HEK293T (cell line): ENCODE measurements at regions not wholly inside any gene's neighbourhood (a gene's known extent, or its start where the extent isn't known, plus 50 kb on each side); places are given as distances from the start of the nearest gene placed in this dataset.

Experiments
- CTCF ChIA-PET: fragments of 350-600 bp; formaldehyde crosslinking; extraction: SDS; loops from one replicate; lab custom pipeline; 2021; ENCODE audit warnings: antibody characterized with exemption, inconsistent platforms; lab: Yijun Ruan, JAX
- POLR2A ChIA-PET: fragments of 350-600 bp; formaldehyde crosslinking; extraction: SDS; loops from one replicate; lab custom pipeline; 2020; ENCODE audit warnings: antibody characterized with exemption, inconsistent platforms; lab: Yijun Ruan, JAX
- DNase-seq: peaks from one replicate; pipeline ENCODE4 v3.0.0; 2012; ENCODE audit warnings: mixed read lengths; ENCODE audit errors: extremely low spot score
- ARNT ChIP-seq: fragments of 450-650 bp; IDR thresholded peaks from 2 replicates; pipeline ENCODE4 v1.6.1; 2017; ENCODE audit warnings: mild to moderate bottlenecking
- ELF4 ChIP-seq: fragments of 450-650 bp; IDR thresholded peaks from 2 replicates; pipeline ENCODE4 v1.6.1; 2017; ENCODE audit warnings: antibody characterized with exemption
- FOXA1 ChIP-seq: fragments of 450-650 bp; IDR thresholded peaks from 2 replicates; pipeline ENCODE4 v1.6.1; 2016; ENCODE audit warnings: mild to moderate bottlenecking
- FOXK2 ChIP-seq: fragments of 450-650 bp; IDR thresholded peaks from 2 replicates; pipeline ENCODE4 v1.6.1; 2016; ENCODE audit warnings: mild to moderate bottlenecking
- FOXM1 ChIP-seq: fragments of 450-650 bp; IDR thresholded peaks from 2 replicates; pipeline ENCODE4 v1.6.1; 2017; ENCODE audit warnings: mild to moderate bottlenecking, borderline replicate concordance
- HDGF ChIP-seq: fragments of 450-650 bp; IDR thresholded peaks from 2 replicates; pipeline ENCODE4 v1.6.1; 2017; ENCODE audit warnings: antibody characterized with exemption, borderline replicate concordance
- L3MBTL2 ChIP-seq: fragments of 450-650 bp; conservative IDR thresholded peaks from 2 replicates; pipeline ENCODE4 v1.6.1; 2016; ENCODE audit warnings: mild to moderate bottlenecking
- LEF1 ChIP-seq: fragments of 450-650 bp; IDR thresholded peaks from 2 replicates; pipeline ENCODE4 v1.6.1; 2017; ENCODE audit warnings: mild to moderate bottlenecking, borderline replicate concordance
- PKNOX1 ChIP-seq: fragments of 450-650 bp; IDR thresholded peaks from 2 replicates; pipeline ENCODE4 v1.6.1; 2016
- SP1 ChIP-seq: fragments of 450-650 bp; IDR thresholded peaks from 2 replicates; pipeline ENCODE4 v1.6.1; 2017

DNA sequence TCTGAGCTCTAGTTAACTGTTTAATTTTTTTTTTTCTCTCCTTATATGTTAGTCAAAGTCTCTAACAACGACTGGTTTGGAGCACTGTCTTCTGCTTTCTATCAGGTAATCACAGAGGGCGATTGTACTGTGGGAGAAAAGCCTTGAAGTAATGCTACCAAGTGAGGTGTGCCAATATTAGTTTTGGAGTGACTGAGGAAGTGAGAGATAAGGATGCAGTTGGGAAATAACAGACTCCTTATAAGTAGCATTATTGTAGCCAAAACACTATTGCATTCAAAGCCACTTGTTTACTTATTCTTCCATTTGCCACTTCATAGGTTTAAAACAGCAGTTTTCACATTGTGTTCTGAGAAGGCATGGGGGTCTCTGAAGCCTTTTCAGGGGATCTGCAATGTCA lies 79.1 kb upstream of the SLC6A14 start:
- CTCF ChIA-PET, result no interaction called here

DNA sequence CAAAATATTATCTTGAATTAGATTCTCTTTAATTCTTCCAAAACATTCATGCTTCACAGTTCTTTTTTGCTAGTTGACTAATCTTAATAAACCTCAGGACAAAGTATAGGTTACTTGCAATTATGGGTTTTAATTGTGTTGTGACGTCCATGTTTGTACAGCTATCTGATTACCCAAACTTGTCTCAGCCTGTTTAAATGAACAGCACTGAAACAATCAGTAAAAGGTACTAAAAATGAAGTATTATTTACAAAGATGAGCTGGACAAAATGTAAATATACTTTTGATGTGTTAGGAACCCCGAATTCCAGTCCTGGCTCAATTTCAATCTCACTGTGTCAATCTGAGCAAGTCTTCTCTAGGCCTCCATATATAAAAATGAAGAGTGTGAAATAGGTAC lies 57.4 kb upstream of the SLC6A14 start:
- TF ChIP-seq PKNOX1, result no peak
- no peak for DNase-seq
- ChIA-PET CTCF (no interaction called here), POLR2A (no interaction called here)

More for the DNA sequence above, 79.1 kb upstream of the SLC6A14 start:
- no peak for DNase-seq
- TF ChIP-seq ELF4 (no peak), PKNOX1 (no peak)
- POLR2A ChIA-PET, result no interaction called here

- TF ChIP-seq FOXK2 (no peak), LEF1 (no peak), SP1 (no peak), ELF4 (no peak), L3MBTL2 (no peak), ARNT (no peak), FOXA1 (no peak), FOXM1 (no peak)
- no peak for DNase-seq
- ChIA-PET POLR2A (no interaction called here), CTCF (no interaction called here)
Measured at GRCh38 chrX:116379854-116380253, 56.6 kb upstream of the SLC6A14 start.

- CTCF ChIA-PET, result no interaction called here
- TF ChIP-seq HDGF (no peak), ARNT (no peak)
- POLR2A ChIA-PET, result no interaction called here
- DNase-seq, result no peak
Measured at GRCh38 chrX:116384406-116384954, 51.9 kb upstream of the SLC6A14 start.
